ENCODE measurements at regions not wholly inside any gene's neighbourhood (a gene's known extent, or its start where the extent isn't known, plus 50 kb on each side); places are given as distances from the start of the nearest gene placed in this dataset.
"Not testable (repeated sequence)": the region's sequence is repeated elsewhere in the genome, so short reads cannot be mapped to it uniquely, and the experiment has no call there.

DNA sequence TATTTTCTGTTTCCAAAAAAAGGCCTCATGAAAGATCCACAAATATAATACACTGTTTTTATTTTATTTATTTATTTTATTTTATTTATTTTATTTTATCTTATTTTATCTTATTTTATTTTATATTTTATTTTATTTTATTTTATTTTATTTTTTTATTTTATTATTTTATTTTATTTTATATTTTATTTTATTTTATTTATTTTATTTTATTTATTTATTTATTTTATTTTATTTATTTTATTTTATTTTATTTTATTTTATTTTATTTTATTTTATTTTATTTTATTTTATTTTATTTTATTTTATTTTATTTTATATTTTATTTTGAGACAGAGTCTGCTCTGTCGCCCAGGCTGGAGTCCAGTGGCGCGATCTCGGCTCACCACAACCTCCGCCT, 285.9 kb upstream of the LYZL1 start:
- H3K4me1 ChIP-seq (ENCODE audit: insufficient read depth, low read length); H3K27ac ChIP-seq (ENCODE audit: low read depth, low read length); H3K9ac ChIP-seq (ENCODE audit: low read length); H3K9me3 ChIP-seq (ENCODE audit: low read length); H3K36me3 ChIP-seq (ENCODE audit: insufficient read depth, low read length); H3K27me3 ChIP-seq (ENCODE audit: control insufficient read depth in 1 of 2, insufficient read depth in 2 of 2, low read length in 2 of 2); H3K4me3 ChIP-seq (ENCODE audit: low read depth in 1 of 2, low read length in 2 of 2): not testable (repeated sequence)

DNA sequence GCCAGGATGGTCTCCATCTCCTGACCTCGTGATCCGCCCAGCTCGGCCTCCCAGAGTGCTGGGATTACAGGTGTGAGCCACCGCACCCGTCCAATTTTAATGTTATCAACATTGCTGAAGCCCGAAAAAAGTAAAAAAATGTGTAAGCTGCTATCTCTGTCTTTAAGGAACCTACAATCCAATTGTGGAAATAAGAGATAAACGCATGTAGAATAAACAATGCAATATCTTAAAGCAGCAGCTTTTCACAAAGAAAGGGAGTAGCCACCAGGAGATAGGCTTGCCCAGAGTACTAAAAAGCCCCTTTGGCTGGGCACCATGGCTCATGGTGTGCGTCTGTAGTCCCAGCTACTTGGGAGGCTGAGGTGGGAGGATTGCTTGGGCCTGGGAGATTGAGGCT, 282.9 kb upstream of the LYZL1 start:
- H3K27ac ChIP-seq (ENCODE audit: low read depth, low read length): no peak overlapping the region
- H3K4me1 ChIP-seq (ENCODE audit: insufficient read depth, low read length): no peaks in the 10 kb centered on the region
- H3K9me3 ChIP-seq (ENCODE audit: low read length): no peaks in the 10 kb centered on the region
- H3K4me3 ChIP-seq (ENCODE audit: low read depth in 1 of 2, low read length in 2 of 2): no peak overlapping the region
- no peaks in the 10 kb centered on the region for H3K36me3 ChIP-seq (ENCODE audit: insufficient read depth, low read length)
- no peak overlapping the region for H3K9ac ChIP-seq (ENCODE audit: low read length)
- H3K27me3 ChIP-seq (ENCODE audit: control insufficient read depth in 1 of 2, insufficient read depth in 2 of 2, low read length in 2 of 2): no peaks in the 10 kb centered on the region

DNA sequence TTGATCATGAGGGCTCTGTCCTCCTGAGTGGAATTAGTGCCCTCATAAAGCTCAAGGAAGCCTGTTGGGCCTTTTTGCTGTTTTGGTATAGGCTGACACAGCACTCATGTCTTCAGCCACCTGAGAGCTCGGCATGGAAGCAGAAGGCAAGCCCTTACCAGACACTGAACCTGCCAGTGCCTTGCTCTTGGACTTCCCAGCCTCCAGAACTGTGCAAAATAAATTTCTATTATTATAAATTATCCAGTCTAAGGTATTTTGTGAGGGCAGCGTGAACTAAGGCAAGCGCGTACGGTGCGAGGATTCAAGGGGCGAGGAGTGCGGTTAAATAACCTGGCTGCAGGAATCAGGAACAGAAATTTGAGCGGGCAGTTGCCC, 281.5 kb upstream of the LYZL1 start:
- Histone ChIP-seq H3K4me3 (ENCODE audit: low read depth in 1 of 2, low read length in 2 of 2) (no peak overlapping the region), H3K27me3 (ENCODE audit: control insufficient read depth in 1 of 2, insufficient read depth in 2 of 2, low read length in 2 of 2) (no peaks in the 10 kb centered on the region), H3K9ac (ENCODE audit: low read length) (no peak overlapping the region), H3K36me3 (ENCODE audit: insufficient read depth, low read length) (no peaks in the 10 kb centered on the region), H3K4me1 (ENCODE audit: insufficient read depth, low read length) (no peaks in the 10 kb centered on the region), H3K9me3 (ENCODE audit: low read length) (no peaks in the 10 kb centered on the region), H3K27ac (ENCODE audit: low read depth, low read length) (no peak overlapping the region)

DNA sequence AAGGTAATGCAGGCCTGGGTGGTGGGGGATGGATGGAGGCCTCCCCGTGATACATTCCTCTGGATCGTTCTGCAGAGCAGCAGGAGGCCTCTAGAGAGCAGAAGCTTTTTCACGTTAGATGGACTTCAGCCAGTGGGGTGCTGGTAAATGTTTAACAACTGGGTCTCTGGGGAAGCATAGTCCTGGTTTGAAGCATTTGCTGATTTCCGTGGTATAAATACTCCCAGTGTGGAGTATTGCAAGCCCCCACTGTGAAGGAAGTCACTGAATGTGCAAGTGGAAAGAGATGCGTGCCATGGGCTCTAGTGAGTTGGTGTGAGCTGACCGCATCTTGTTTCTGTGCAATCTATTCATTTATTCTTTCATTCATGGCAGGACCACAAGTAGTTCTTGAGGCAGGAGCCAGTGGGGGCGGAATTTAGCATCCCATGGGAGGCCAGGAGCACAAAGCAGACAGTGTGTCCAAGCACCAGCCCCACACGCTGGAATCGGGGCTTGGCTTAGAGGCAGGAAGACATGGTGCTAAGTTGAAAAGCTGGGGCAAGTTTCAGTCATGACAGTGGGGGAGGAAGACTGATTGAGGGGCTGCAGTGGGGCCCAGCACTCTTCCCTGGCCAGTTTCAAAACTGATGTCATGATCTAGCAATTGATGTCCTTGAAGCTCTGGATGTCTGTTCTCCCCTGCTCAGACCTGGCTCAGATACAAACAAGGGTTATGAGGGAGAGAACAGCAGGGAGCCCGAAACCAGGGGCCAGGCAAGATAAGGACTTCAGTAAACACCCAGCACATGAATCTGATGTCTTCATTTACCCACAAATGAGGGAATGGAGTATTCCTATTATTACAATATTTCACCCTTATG, 280.9 kb upstream of the LYZL1 start:
- Histone ChIP-seq H3K9ac (ENCODE audit: low read length) (no peak overlapping the region), H3K9me3 (ENCODE audit: low read length) (no peaks in the 10 kb centered on the region), H3K4me1 (ENCODE audit: insufficient read depth, low read length) (no peaks in the 10 kb centered on the region), H3K27me3 (ENCODE audit: control insufficient read depth in 1 of 2, insufficient read depth in 2 of 2, low read length in 2 of 2) (no peaks in the 10 kb centered on the region), H3K27ac (ENCODE audit: low read depth, low read length) (no peak overlapping the region), H3K36me3 (ENCODE audit: insufficient read depth, low read length) (no peaks in the 10 kb centered on the region), H3K4me3 (ENCODE audit: low read depth in 1 of 2, low read length in 2 of 2) (no peak overlapping the region)

DNA sequence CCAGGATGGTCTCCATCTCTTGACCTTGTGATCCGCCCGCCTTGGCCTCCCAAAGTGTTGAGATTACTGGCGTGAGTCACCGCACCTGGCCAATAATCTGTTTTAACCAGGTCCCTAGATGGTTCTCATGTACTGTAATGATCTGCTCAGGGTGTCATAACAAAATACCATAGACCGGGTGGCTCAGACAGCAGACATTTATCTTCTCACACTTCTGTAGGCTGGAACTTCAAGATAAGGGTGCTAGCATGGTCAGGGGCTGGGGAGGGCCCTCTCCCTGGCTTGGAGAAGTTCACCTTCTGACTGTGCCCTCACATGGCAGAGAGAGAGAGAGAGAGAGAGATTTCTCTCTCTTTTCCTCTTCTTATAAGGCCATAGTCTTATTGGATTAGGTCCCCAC, 279.4 kb upstream of the LYZL1 start:
- Histone ChIP-seq H3K9me3 (ENCODE audit: low read length) (no peaks in the 10 kb centered on the region), H3K27me3 (ENCODE audit: control insufficient read depth in 1 of 2, insufficient read depth in 2 of 2, low read length in 2 of 2) (no peaks in the 10 kb centered on the region), H3K9ac (ENCODE audit: low read length) (no peak overlapping the region), H3K27ac (ENCODE audit: low read depth, low read length) (no peak overlapping the region), H3K4me1 (ENCODE audit: insufficient read depth, low read length) (no peaks in the 10 kb centered on the region), H3K36me3 (ENCODE audit: insufficient read depth, low read length) (no peaks in the 10 kb centered on the region), H3K4me3 (ENCODE audit: low read depth in 1 of 2, low read length in 2 of 2) (no peak overlapping the region)

DNA sequence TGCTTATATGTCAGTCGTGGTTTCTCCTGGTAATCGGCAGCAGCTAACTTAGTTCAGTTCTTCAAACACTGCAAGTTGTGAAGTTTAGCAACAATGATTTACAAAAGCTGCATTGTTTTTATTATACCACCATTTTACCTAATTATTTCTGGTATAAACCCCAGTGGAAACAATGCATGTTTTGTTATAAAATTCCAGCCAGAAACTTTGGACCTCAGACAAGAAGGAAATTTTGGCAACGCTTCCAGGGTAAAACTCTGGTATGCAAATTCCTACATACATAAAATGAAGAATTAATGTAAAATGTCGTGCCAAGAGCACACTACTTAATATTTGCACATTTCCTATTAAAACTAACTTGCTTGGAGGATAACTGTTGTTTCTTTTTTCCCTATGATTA, 277.4 kb upstream of the LYZL1 start:
- Histone ChIP-seq H3K27ac (ENCODE audit: low read depth, low read length) (no peak overlapping the region), H3K4me1 (ENCODE audit: insufficient read depth, low read length) (no peaks in the 10 kb centered on the region), H3K9me3 (ENCODE audit: low read length) (no peaks in the 10 kb centered on the region), H3K36me3 (ENCODE audit: insufficient read depth, low read length) (no peaks in the 10 kb centered on the region), H3K27me3 (ENCODE audit: control insufficient read depth in 1 of 2, insufficient read depth in 2 of 2, low read length in 2 of 2) (no peaks in the 10 kb centered on the region), H3K4me3 (ENCODE audit: low read depth in 1 of 2, low read length in 2 of 2) (no peak overlapping the region), H3K9ac (ENCODE audit: low read length) (no peak overlapping the region)

DNA sequence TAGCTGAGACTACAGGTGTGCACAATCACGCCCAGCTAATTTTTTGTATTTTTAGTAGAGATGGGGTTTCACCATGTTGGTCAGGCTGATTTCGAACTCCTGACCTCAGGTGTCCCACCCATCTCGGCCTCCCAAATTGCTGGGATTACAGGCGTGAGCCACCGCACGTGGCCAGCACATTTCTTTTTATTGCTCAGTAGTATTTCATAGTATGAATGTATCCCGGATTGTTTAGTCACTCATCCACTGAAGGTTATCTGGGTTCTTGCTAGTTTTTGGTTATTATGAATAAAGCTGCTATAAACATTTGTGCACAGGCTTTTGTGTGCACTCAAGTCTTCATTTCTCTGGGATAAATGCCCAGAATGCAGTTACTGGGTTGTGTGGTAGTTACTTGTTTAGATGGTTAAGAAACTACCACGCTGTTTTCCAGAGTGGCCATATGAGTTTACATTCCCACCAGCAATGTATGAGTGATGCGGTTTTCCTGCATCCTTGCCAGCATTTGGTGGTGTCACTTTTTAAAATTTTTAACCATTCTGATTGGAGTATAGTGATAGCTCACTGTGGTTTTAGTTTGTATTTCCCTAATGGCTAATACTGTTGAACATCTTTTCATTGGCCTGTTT, 275.8 kb upstream of the LYZL1 start:
- Histone ChIP-seq H3K9ac (ENCODE audit: low read length) (no peak overlapping the region), H3K4me3 (ENCODE audit: low read depth in 1 of 2, low read length in 2 of 2) (no peak overlapping the region), H3K4me1 (ENCODE audit: insufficient read depth, low read length) (no peaks in the 10 kb centered on the region), H3K36me3 (ENCODE audit: insufficient read depth, low read length) (no peaks in the 10 kb centered on the region), H3K27ac (ENCODE audit: low read depth, low read length) (no peak overlapping the region), H3K9me3 (ENCODE audit: low read length) (no peaks in the 10 kb centered on the region), H3K27me3 (ENCODE audit: control insufficient read depth in 1 of 2, insufficient read depth in 2 of 2, low read length in 2 of 2) (no peaks in the 10 kb centered on the region)

DNA sequence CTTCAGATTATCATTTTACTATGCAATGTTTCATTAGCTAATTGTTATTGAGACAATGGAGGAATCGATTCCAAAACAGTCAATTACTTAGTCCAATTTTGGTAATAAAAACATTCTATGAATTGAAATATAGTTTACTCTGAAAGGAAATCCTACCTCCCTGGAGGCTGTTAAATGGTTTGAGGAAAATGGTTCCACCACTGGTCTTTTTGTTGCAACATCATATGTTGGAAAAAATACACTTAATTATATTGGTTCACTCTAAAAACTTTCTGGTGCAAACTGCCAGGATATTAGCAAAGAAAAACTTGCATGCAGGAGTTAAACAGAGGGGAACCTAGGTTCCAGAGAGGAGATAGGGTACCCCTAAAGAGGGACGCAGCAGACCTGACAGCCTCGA, 267.3 kb upstream of the LYZL1 start:
- Histone ChIP-seq H3K9ac (ENCODE audit: low read length) (no peak overlapping the region), H3K4me1 (ENCODE audit: insufficient read depth, low read length) (no peaks in the 10 kb centered on the region), H3K27ac (ENCODE audit: low read depth, low read length) (no peak overlapping the region), H3K9me3 (ENCODE audit: low read length) (no peaks in the 10 kb centered on the region), H3K4me3 (ENCODE audit: low read depth in 1 of 2, low read length in 2 of 2) (no peak overlapping the region), H3K27me3 (ENCODE audit: control insufficient read depth in 1 of 2, insufficient read depth in 2 of 2, low read length in 2 of 2) (no peaks in the 10 kb centered on the region), H3K36me3 (ENCODE audit: insufficient read depth, low read length) (no peaks in the 10 kb centered on the region)

DNA sequence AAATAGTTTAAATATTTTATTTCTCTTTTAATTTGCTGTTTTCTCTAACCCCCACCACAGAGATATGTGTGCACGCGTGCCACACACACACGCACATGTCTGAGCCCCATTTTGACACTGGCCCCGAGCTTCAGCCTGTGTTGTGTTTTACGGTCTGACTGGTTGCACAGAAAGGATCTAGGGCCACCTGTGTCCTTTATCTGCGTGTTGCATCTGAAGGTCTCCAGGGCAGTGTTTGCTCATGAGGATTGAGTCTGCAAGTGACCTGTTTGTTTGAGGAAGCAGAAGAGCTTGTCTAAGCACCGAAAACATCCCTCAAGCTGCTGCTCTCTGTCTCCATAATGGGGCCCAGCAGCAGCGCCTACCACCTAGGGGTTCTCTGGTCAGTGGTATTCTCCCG, 266.4 kb upstream of the LYZL1 start:
- H3K9me3 ChIP-seq (ENCODE audit: low read length): no peaks in the 10 kb centered on the region
- H3K4me1 ChIP-seq (ENCODE audit: insufficient read depth, low read length): no peaks in the 10 kb centered on the region
- no peaks in the 10 kb centered on the region for H3K27me3 ChIP-seq (ENCODE audit: control insufficient read depth in 1 of 2, insufficient read depth in 2 of 2, low read length in 2 of 2)
- H3K27ac ChIP-seq (ENCODE audit: low read depth, low read length): no peak overlapping the region
- no peak overlapping the region for H3K9ac ChIP-seq (ENCODE audit: low read length)
- no peak overlapping the region for H3K4me3 ChIP-seq (ENCODE audit: low read depth in 1 of 2, low read length in 2 of 2)
- no peaks in the 10 kb centered on the region for H3K36me3 ChIP-seq (ENCODE audit: insufficient read depth, low read length)

DNA sequence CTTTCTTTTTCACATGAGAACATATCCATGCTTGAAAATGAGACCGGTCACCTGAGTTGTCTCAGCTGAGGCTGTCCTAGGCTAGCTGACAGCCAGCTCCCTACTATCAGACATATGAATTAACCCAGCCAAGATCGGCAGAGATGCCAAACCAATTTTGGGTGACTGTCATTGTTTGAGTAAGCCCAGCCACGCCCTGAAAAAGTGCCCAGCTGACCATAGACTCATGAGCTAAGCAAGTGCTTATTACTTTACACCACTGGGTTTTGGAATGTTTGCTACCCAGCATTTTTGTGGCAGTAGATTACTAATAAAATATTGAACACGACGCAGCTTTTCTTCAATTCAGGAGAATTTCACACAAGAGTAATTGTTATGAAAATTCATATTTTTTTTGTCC, 265.2 kb upstream of the LYZL1 start:
- Histone ChIP-seq H3K9ac (ENCODE audit: low read length) (no peak overlapping the region), H3K4me3 (ENCODE audit: low read depth in 1 of 2, low read length in 2 of 2) (no peak overlapping the region), H3K36me3 (ENCODE audit: insufficient read depth, low read length) (no peaks in the 10 kb centered on the region), H3K27ac (ENCODE audit: low read depth, low read length) (no peak overlapping the region), H3K9me3 (ENCODE audit: low read length) (no peaks in the 10 kb centered on the region), H3K27me3 (ENCODE audit: control insufficient read depth in 1 of 2, insufficient read depth in 2 of 2, low read length in 2 of 2) (no peaks in the 10 kb centered on the region), H3K4me1 (ENCODE audit: insufficient read depth, low read length) (no peaks in the 10 kb centered on the region)

DNA sequence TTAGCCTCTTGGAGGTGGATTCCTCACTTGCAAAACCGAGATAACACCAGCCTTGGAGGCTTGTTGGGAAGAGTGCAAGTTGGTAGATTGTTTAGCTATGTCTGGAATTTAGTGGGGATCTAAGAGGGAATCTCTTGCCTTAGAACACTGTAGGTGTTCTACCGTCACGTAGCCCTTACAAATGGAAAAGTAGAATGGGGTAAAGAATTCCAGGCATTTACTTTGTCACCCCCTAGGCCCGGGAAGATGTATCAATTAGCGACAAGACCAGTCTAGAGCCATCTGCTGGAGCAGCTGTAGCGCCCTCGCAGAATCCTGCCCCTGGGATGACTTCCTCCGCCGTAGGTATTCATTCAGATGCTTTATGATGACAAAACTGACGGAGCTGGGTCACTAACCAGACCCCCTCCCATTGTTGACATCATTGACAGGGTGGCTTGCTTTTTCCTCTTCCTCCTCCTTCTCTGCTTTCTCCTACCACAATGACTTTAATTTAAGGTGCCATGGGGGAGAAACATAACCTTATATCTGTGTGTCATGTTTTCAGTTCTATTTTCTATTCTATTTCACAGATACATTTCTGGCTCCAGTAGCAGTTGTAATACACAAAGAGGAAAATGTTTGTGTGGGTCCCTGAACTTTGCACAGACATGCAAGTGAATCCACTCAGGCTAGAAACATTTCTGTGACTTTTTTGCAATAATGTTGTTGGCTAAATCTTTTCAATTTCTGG, 262.6 kb upstream of the LYZL1 start:
- H3K27ac ChIP-seq (ENCODE audit: low read depth, low read length): no peak overlapping the region
- no peak overlapping the region for H3K9ac ChIP-seq (ENCODE audit: low read length)
- H3K27me3 ChIP-seq (ENCODE audit: control insufficient read depth in 1 of 2, insufficient read depth in 2 of 2, low read length in 2 of 2): no peaks in the 10 kb centered on the region
- H3K4me3 ChIP-seq (ENCODE audit: low read depth in 1 of 2, low read length in 2 of 2): no peak overlapping the region
- H3K9me3 ChIP-seq (ENCODE audit: low read length): no peaks in the 10 kb centered on the region
- H3K36me3 ChIP-seq (ENCODE audit: insufficient read depth, low read length): no peaks in the 10 kb centered on the region
- no peaks in the 10 kb centered on the region for H3K4me1 ChIP-seq (ENCODE audit: insufficient read depth, low read length)

Data from muscle layer of colon (tissue), 2 donors.